ENCODE measurements at regions not wholly inside any gene's neighbourhood (a gene's known extent, or its start where the extent isn't known, plus 50 kb on each side); places are given as distances from the start of the nearest gene placed in this dataset.

GRCh38 chr12:83471341-83471740 is 784.6 kb downstream of the TMTC2 start:
- no peaks in the 10 kb centered on the region for H3K4me1 ChIP-seq (ENCODE audit: insufficient read depth, poor library complexity, severe bottlenecking)
- no peak for TF ChIP-seq CTCF (IDR thresholded peaks at IDR 0.05; ENCODE audit: poor library complexity, severe bottlenecking)
- no peaks in the 10 kb centered on the region for H3K27me3 ChIP-seq (ENCODE audit: insufficient read depth, poor library complexity, severe bottlenecking)
- no peak overlapping the region for H3K27ac ChIP-seq (ENCODE audit: poor library complexity, severe bottlenecking)
- no peak for DNase-seq (ENCODE audit: low spot score)
- H3K4me3 ChIP-seq (ENCODE audit: severe bottlenecking): no peak overlapping the region
- ATAC-seq (ENCODE audit: low read depth): no peak
- H3K36me3 ChIP-seq (ENCODE audit: low read depth): no peaks in the 10 kb centered on the region
- no peaks in the 10 kb centered on the region for H3K9me3 ChIP-seq (ENCODE audit: severe bottlenecking)

GRCh38 chr12:83470749-83471148 is 784.0 kb downstream of the TMTC2 start:
- H3K9me3 ChIP-seq (ENCODE audit: severe bottlenecking): no peaks in the 10 kb centered on the region
- TF ChIP-seq CTCF (IDR thresholded peaks at IDR 0.05; ENCODE audit: poor library complexity, severe bottlenecking): no peak
- no peak overlapping the region for H3K4me3 ChIP-seq (ENCODE audit: severe bottlenecking)
- H3K36me3 ChIP-seq (ENCODE audit: low read depth): no peaks in the 10 kb centered on the region
- DNase-seq (ENCODE audit: low spot score) (no peak), ATAC-seq (ENCODE audit: low read depth) (no peak)
- H3K4me1 ChIP-seq (ENCODE audit: insufficient read depth, poor library complexity, severe bottlenecking): no peaks in the 10 kb centered on the region
- no peaks in the 10 kb centered on the region for H3K27me3 ChIP-seq (ENCODE audit: insufficient read depth, poor library complexity, severe bottlenecking)
- H3K27ac ChIP-seq (ENCODE audit: poor library complexity, severe bottlenecking): no peak overlapping the region

GRCh38 chr12:83468988-83469908 is 782.5 kb downstream of the TMTC2 start:
- no peaks in the 10 kb centered on the region for H3K27me3 ChIP-seq (ENCODE audit: insufficient read depth, poor library complexity, severe bottlenecking)
- H3K36me3 ChIP-seq (ENCODE audit: low read depth): no peaks in the 10 kb centered on the region
- H3K9me3 ChIP-seq (ENCODE audit: severe bottlenecking): no peaks in the 10 kb centered on the region
- H3K4me3 ChIP-seq (ENCODE audit: severe bottlenecking): no peak overlapping the region
- H3K27ac ChIP-seq (ENCODE audit: poor library complexity, severe bottlenecking): no peak overlapping the region
- no peak for TF ChIP-seq CTCF (IDR thresholded peaks at IDR 0.05; ENCODE audit: poor library complexity, severe bottlenecking)
- ATAC-seq (ENCODE audit: low read depth) (no peak), DNase-seq (ENCODE audit: low spot score) (no peak)
- no peaks in the 10 kb centered on the region for H3K4me1 ChIP-seq (ENCODE audit: insufficient read depth, poor library complexity, severe bottlenecking)

- DNase-seq (ENCODE audit: low spot score) (no peak), ATAC-seq (ENCODE audit: low read depth) (no peak)
- H3K27me3 ChIP-seq (ENCODE audit: insufficient read depth, poor library complexity, severe bottlenecking): no peaks in the 10 kb centered on the region
- no peaks in the 10 kb centered on the region for H3K9me3 ChIP-seq (ENCODE audit: severe bottlenecking)
- H3K27ac ChIP-seq (ENCODE audit: poor library complexity, severe bottlenecking): no peak overlapping the region
- H3K4me1 ChIP-seq (ENCODE audit: insufficient read depth, poor library complexity, severe bottlenecking): no peaks in the 10 kb centered on the region
- H3K36me3 ChIP-seq (ENCODE audit: low read depth): no peaks in the 10 kb centered on the region
- TF ChIP-seq CTCF (IDR thresholded peaks at IDR 0.05; ENCODE audit: poor library complexity, severe bottlenecking): no peak
- no peak overlapping the region for H3K4me3 ChIP-seq (ENCODE audit: severe bottlenecking)
Observed at GRCh38 chr12:83465632-83466031, 778.9 kb downstream of the TMTC2 start.

GRCh38 chr12:83462419-83462818 is 775.7 kb downstream of the TMTC2 start:
- ATAC-seq (ENCODE audit: low read depth): no peak
- Histone ChIP-seq H3K4me3 (ENCODE audit: severe bottlenecking) (no peak overlapping the region), H3K4me1 (ENCODE audit: insufficient read depth, poor library complexity, severe bottlenecking) (no peaks in the 10 kb centered on the region), H3K27me3 (ENCODE audit: insufficient read depth, poor library complexity, severe bottlenecking) (no peaks in the 10 kb centered on the region), H3K27ac (ENCODE audit: poor library complexity, severe bottlenecking) (no peak overlapping the region), H3K36me3 (ENCODE audit: low read depth) (no peaks in the 10 kb centered on the region), H3K9me3 (ENCODE audit: severe bottlenecking) (no peaks in the 10 kb centered on the region)
- peak; percentile 11 for TF ChIP-seq CTCF (IDR thresholded peaks at IDR 0.05; ENCODE audit: poor library complexity, severe bottlenecking)
- no peak for DNase-seq (ENCODE audit: low spot score)
